Left ventricle myocardium superior (tissue), 1 donor: ENCODE measurements at regions not wholly inside any gene's neighbourhood (a gene's known extent, or its start where the extent isn't known, plus 50 kb on each side); places are given as distances from the start of the nearest gene placed in this dataset.
"Not testable (repeated sequence)": the region's sequence is repeated elsewhere in the genome, so short reads cannot be mapped to it uniquely, and the experiment has no call there.

Experiments
- ATAC-seq: fragments of 200-7000 bp; cut with Tn5 transposase; one replicate; pipeline ENCODE4 v1.9.1; 2020; ENCODE audit warnings: mild to moderate bottlenecking, moderate library complexity
- DNase-seq: peaks from one replicate; pipeline ENCODE4 v3.0.0-alpha.2; 2020
- intact Hi-C: fragments of 100-400 bp; cut with micrococcal nuclease; formaldehyde crosslinking; loops from one replicate; pipeline ENCODE4 v1.11.0; 2022
- donor health status: DM: no; HTN: yes; CAD: no; lungs with severe emphysema.

- ATAC-seq: no peak
- intact Hi-C loops: no loop called here
- no peak for DNase-seq
Observed at GRCh38 chr7:37590824-37591223, 92.7 kb upstream of the GPR141 start.

- ATAC-seq: no peak
- intact Hi-C loops: no loop called here
- DNase-seq: no peak
Observed at GRCh38 chr7:37592366-37592765, 91.2 kb upstream of the GPR141 start.

GRCh38 chr7:37594602-37595001, 89.0 kb upstream of the GPR141 start:
- ATAC-seq (no peak), DNase-seq (no peak)
- intact Hi-C loops: no loop called here

- intact Hi-C loops: no loop called here
- DNase-seq: no peak
- no peak for ATAC-seq
Observed at GRCh38 chr7:37598824-37599223, 84.7 kb upstream of the GPR141 start.

- no peak for ATAC-seq
- intact Hi-C loops: no loop called here
- no peak for DNase-seq
Observed at GRCh38 chr7:37601321-37601720, 82.2 kb upstream of the GPR141 start.

- intact Hi-C loops: no loop called here
- no peak for ATAC-seq
- DNase-seq: no peak
Observed at GRCh38 chr7:37604078-37604477, 79.5 kb upstream of the GPR141 start.

- intact Hi-C loops: not testable (repeated sequence)
Observed at GRCh38 chr7:37617406-37617805, 66.2 kb upstream of the GPR141 start.

GRCh38 chr7:37633048-37633447, 50.5 kb upstream of the GPR141 start:
- no peak for ATAC-seq
- DNase-seq: no peak
- intact Hi-C loops: no loop called here

More at GRCh38 chr7:37617406-37617805, 66.2 kb upstream of the GPR141 start:
- not testable (repeated sequence) for ATAC-seq, DNase-seq
